HCT116 (cell line): ENCODE measurements at regions not wholly inside any gene's neighbourhood (a gene's known extent, or its start where the extent isn't known, plus 50 kb on each side); places are given as distances from the start of the nearest gene placed in this dataset.

Experiments
- ATAC-seq: fragments of 200-7000 bp; cut with Tn5 transposase; 2 replicates; pipeline ENCODE4 v1.9.1; 2020; ENCODE audit warnings: mild to moderate bottlenecking, moderate library complexity
- BruUV-seq: library from RNA; stranded (reverse); fragments of 400-500 nt; replicated peaks from 2 replicates; lab custom pipeline; 2021; lab: Mats Ljungman, UMichigan
- CTCF ChIA-PET: fragments of 300-600 bp; sonication (Branson Sonifier 250); formaldehyde crosslinking; loops from one replicate; lab custom pipeline; 2021; ENCODE audit warnings: antibody characterized with exemption; lab: Charles Lee
- POLR2A ChIA-PET: fragments of 300-600, 350-600 bp; sonication (Branson Sonifier 250); formaldehyde crosslinking; loops from one replicate; lab custom pipeline; 2021; ENCODE audit warnings: antibody characterized with exemption; lab: Charles Lee
- RAD21 ChIA-PET, 2 experiments: fragments of 300-600 bp; sonication (Branson Sonifier 250); formaldehyde crosslinking; loops; one replicate each; lab custom pipeline; 2023; ENCODE audit warnings: low total read pairs in 2 of 2; ENCODE audit not compliant: uncharacterized antibody in 2 of 2, unreplicated experiment in 2 of 2, low non-redundant PET in 1 of 2; lab: Charles Lee
- DNase-seq: peaks from one replicate; pipeline ENCODE4 v3.0.0-alpha.2; 2010; ENCODE audit warnings: low read depth, low spot score
- H2AFZ ChIP-seq: fragments of 200-600 bp; shearing (Covaris generic), sonication (generic); 2 replicates; pipeline ENCODE4 v1.6.1; 2017; ENCODE audit warnings: low read depth, mixed run types, mixed read lengths, antibody characterized with exemption, low read length; ENCODE audit not compliant: poor library complexity, severe bottlenecking
- H3K27ac ChIP-seq: 2 replicates; pipeline ENCODE4 v1.5.1; 2012; ENCODE audit warnings: low read depth, low read length
- H3K27me3 ChIP-seq: fragments of 200-600 bp; sonication (generic); 2 replicates; pipeline ENCODE4 v1.6.1; 2016; ENCODE audit warnings: mixed run types, low read length, mixed read lengths; ENCODE audit not compliant: insufficient read depth
- H3K36me3 ChIP-seq, 2 experiments: fragments of 200-500 bp in 1 of 2; fragments of 200-600 bp in 1 of 2; sonication (Bioruptor generic) in 1 of 2; sonication (generic) in 1 of 2; 2 replicates each; pipeline versions ENCODE4 v1.5.1 to v1.6.1; 2014 to 2016; ENCODE audit warnings: low read length in 2 of 2, inconsistent platforms in 1 of 2, mixed read lengths in 1 of 2, mixed run types in 1 of 2; ENCODE audit not compliant: insufficient read depth in 2 of 2, control insufficient read depth in 1 of 2
- H3K4me1 ChIP-seq, 2 experiments: fragments of 200-600 bp in 1 of 2; sonication (generic) in 1 of 2; 2 replicates each; pipeline versions ENCODE4 v1.5.1 to v1.6.1; 2012 to 2017; ENCODE audit warnings: low read length in 2 of 2, inconsistent platforms in 1 of 2, mild to moderate bottlenecking in 1 of 2, mixed read lengths in 1 of 2, mixed run types in 1 of 2, moderate library complexity in 1 of 2; ENCODE audit not compliant: insufficient read depth in 2 of 2, control insufficient read depth in 1 of 2
- H3K4me2 ChIP-seq: fragments of 200-600 bp; sonication (generic); 2 replicates; pipeline ENCODE4 v1.6.1; 2017; ENCODE audit warnings: mixed run types, low read length, mixed read lengths
- H3K4me3 ChIP-seq, 2 experiments: fragments of 200-600 bp in 1 of 2; sonication (generic) in 1 of 2; replicated peaks in 1 of 2; 2 replicates each; pipeline ENCODE4 v1.5.1; 2011 to 2016; ENCODE audit warnings: low read length in 2 of 2, control low read depth in 1 of 2, low read depth in 1 of 2, mild to moderate bottlenecking in 1 of 2, mixed read lengths in 1 of 2, mixed run types in 1 of 2
- H3K79me2 ChIP-seq: fragments of 200-600 bp; sonication (generic); 2 replicates; pipeline ENCODE4 v1.6.1; 2017; ENCODE audit warnings: mild to moderate bottlenecking, mixed run types, low read length, moderate library complexity, mixed read lengths; ENCODE audit not compliant: insufficient read depth
- H3K9ac ChIP-seq: fragments of 200-600 bp; sonication (generic); 2 replicates; pipeline ENCODE4 v1.6.1; 2016; ENCODE audit warnings: low read length, mixed read lengths
- H3K9me2 ChIP-seq: fragments of 200-600 bp; sonication (generic), shearing (Covaris generic); 2 replicates; pipeline ENCODE4 v1.6.1; 2017; ENCODE audit warnings: mixed run types, mild to moderate bottlenecking, moderate library complexity; ENCODE audit not compliant: insufficient read depth
- H3K9me3 ChIP-seq, 2 experiments: fragments of 200-500 bp in 1 of 2; fragments of 200-600 bp in 1 of 2; sonication (Bioruptor generic) in 1 of 2; sonication (generic) in 1 of 2; 2 replicates each; pipeline ENCODE4 v1.6.1; 2014 to 2017; ENCODE audit warnings: low read length in 2 of 2, mixed read lengths in 2 of 2, inconsistent platforms in 1 of 2, low read depth in 1 of 2, mild to moderate bottlenecking in 1 of 2, mixed run types in 1 of 2, moderate library complexity in 1 of 2; ENCODE audit not compliant: control insufficient read depth in 1 of 2, insufficient read depth in 1 of 2
- H4K20me1 ChIP-seq: fragments of 200-600 bp; sonication (generic), shearing (Covaris generic); 2 replicates; pipeline ENCODE4 v1.6.1; 2017; ENCODE audit warnings: mixed run types, mild to moderate bottlenecking, moderate library complexity; ENCODE audit not compliant: insufficient read depth
- ATF3 ChIP-seq: IDR thresholded peaks from 2 replicates; pipeline ENCODE4 v1.6.1; 2012
- CBX3 ChIP-seq: IDR thresholded peaks from 2 replicates; pipeline ENCODE4 v1.6.1; 2012; ENCODE audit warnings: low read depth
- CEBPB ChIP-seq: IDR thresholded peaks from 2 replicates; pipeline ENCODE4 v1.6.1; 2012; ENCODE audit warnings: low read depth
- EGR1 ChIP-seq: IDR thresholded peaks from 2 replicates; pipeline ENCODE4 v1.6.1; 2012; ENCODE audit warnings: low read depth
- EZH2phosphoT487 ChIP-seq: fragments of 200-600 bp; IDR thresholded peaks from 2 replicates; pipeline ENCODE4 v1.6.1; 2018; ENCODE audit warnings: antibody characterized with exemption, borderline replicate concordance
- FOSL1 ChIP-seq: IDR thresholded peaks from 2 replicates; pipeline ENCODE4 v1.6.1; 2012; ENCODE audit warnings: low read depth
- JUND ChIP-seq: IDR thresholded peaks from 2 replicates; pipeline ENCODE4 v1.6.1; 2012
- POLR2A ChIP-seq: IDR thresholded peaks from 2 replicates; pipeline ENCODE4 v1.7.0; 2011; ENCODE audit warnings: borderline replicate concordance; ENCODE audit not compliant: insufficient read depth, insufficient read length; ENCODE audit errors: extremely low read depth
- POLR2AphosphoS5 ChIP-seq: IDR thresholded peaks from 2 replicates; pipeline ENCODE4 v1.6.1; 2011; ENCODE audit warnings: mild to moderate bottlenecking, low read depth, low read length, moderate library complexity
- RAD21 ChIP-seq: IDR thresholded peaks from 2 replicates; pipeline ENCODE4 v1.6.1; 2012; ENCODE audit warnings: low read depth, mild to moderate bottlenecking
- REST ChIP-seq: IDR thresholded peaks from 2 replicates; pipeline ENCODE4 v1.6.1; 2012; ENCODE audit warnings: low read depth
- SIN3A ChIP-seq: IDR thresholded peaks from 2 replicates; pipeline ENCODE4 v1.6.1; 2012; ENCODE audit warnings: low read depth
- SP1 ChIP-seq: IDR thresholded peaks from 2 replicates; pipeline ENCODE4 v1.6.1; 2012; ENCODE audit warnings: low read depth
- SRF ChIP-seq: IDR thresholded peaks from 2 replicates; pipeline ENCODE4 v1.6.1; 2012; ENCODE audit warnings: low read depth
- ZBTB33 ChIP-seq: IDR thresholded peaks from 2 replicates; pipeline ENCODE4 v1.6.1; 2011; ENCODE audit warnings: mild to moderate bottlenecking, low read length, moderate library complexity; ENCODE audit not compliant: insufficient replicate concordance; ENCODE audit errors: extremely low read depth
- ZFX ChIP-seq: fragments of 450-650 bp; IDR thresholded peaks from 2 replicates; pipeline ENCODE4 v1.6.1; 2017
- ZNF274 ChIP-seq: fragments of 200-500 bp; sonication (Bioruptor generic); IDR thresholded peaks from 2 replicates; pipeline ENCODE4 v1.6.1; 2014; ENCODE audit warnings: mild to moderate bottlenecking, low read depth, low read length, inconsistent platforms
- intact Hi-C: fragments of 100-400 bp; cut with micrococcal nuclease; formaldehyde crosslinking; loops from 2 replicates; pipeline ENCODE4 v1.10.0; 2022

DNA sequence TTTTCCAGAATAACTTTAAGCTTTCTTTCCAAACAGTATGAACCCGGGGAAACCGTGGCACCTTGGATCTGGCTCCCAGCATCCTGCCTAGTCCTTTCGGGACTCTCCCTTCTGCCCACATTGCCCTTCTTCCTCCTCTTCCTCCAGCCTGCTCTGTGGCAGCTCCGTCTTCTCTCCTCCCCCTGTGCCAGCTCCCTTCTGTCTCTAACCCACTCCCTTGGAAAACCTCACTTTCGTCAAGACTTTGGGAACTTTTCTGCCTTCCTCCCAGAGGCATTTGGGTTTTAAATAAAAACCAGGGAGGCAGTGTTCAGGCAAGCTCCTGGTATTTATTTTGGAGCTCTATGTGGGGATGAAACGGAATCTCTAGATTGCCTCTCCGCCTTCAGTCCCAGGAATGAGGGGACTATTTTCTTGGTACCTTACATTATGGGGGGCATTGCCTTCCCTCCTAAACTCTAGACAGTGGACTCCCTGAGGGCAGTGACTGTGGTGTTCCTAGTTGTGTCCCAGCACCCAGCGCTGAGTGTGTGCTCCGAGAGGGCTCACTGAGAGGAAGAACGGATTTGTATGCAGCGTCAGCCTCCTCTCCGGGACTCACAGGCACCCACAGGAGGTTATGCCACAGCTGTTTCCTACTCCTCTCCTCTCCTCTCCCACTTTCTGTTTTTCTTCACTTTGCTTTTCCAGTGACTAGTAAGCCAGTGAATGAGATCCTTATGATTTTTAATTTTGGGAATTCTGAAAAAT is 105.4 kb upstream of the MRPS22 start:
- Histone ChIP-seq H3K4me3 (no peak overlapping the region), H3K27me3 (no peaks in the 10 kb centered on the region), H3K36me3 (no peaks in the 10 kb centered on the region), H3K9ac (no peak overlapping the region), H3K9me2 (no peaks in the 10 kb centered on the region), H3K27ac (no peak overlapping the region), H2AFZ (peak overlapping the region; percentile 15), H3K79me2 (no peaks in the 10 kb centered on the region), H3K4me2 (no peak overlapping the region), H4K20me1 (no peaks in the 10 kb centered on the region), H3K9me3 (no peaks in the 10 kb centered on the region), H3K4me1 (no peaks in the 10 kb centered on the region; a peak in 1 of 4 replicates)
- intact Hi-C loops = no loop called here
- no peak for ATAC-seq
- BruUV-seq = no TSS peak
- ChIA-PET CTCF (no interaction called here), POLR2A (no interaction called here), RAD21 (no interaction called here)
- no peak for DNase-seq
- TF ChIP-seq CEBPB = no peak
- no peak for TF ChIP-seq POLR2AphosphoS5
- TF ChIP-seq SIN3A = no peak
- TF ChIP-seq ZNF274 = no peak
- TF ChIP-seq JUND = no peak
- no peak for TF ChIP-seq EZH2phosphoT487
- no peak for TF ChIP-seq FOSL1

- ATAC-seq (no peak), DNase-seq (no peak)
- ChIA-PET RAD21 (no interaction called here), CTCF (no interaction called here), POLR2A (no interaction called here)
- no peaks in the 10 kb centered on the region for H3K36me3 ChIP-seq
- no peaks in the 10 kb centered on the region for H3K9me2 ChIP-seq
- no peaks in the 10 kb centered on the region for H3K27me3 ChIP-seq
- H3K4me1 ChIP-seq = no peaks in the 10 kb centered on the region; a peak in 1 of 4 replicates
- H2AFZ ChIP-seq = no peak overlapping the region
- intact Hi-C loops = no loop called here
- H3K4me2 ChIP-seq = no peak overlapping the region
- no peak overlapping the region for H3K9ac ChIP-seq
- no peak overlapping the region for H3K27ac ChIP-seq
- BruUV-seq = no TSS peak
- H3K9me3 ChIP-seq = no peaks in the 10 kb centered on the region
- no peaks in the 10 kb centered on the region for H3K79me2 ChIP-seq
- no peak overlapping the region for H3K4me3 ChIP-seq
- H4K20me1 ChIP-seq = no peaks in the 10 kb centered on the region
- TF ChIP-seq ZBTB33 = no peak
- TF ChIP-seq RAD21 = no peak
- no peak for TF ChIP-seq ATF3
- no peak for TF ChIP-seq EGR1
- no peak for TF ChIP-seq ZFX
- no peak for TF ChIP-seq CBX3
- TF ChIP-seq POLR2A = no peak
- TF ChIP-seq EZH2phosphoT487 = no peak
- TF ChIP-seq SRF = no peak
- no peak for TF ChIP-seq REST
- no peak for TF ChIP-seq POLR2AphosphoS5
- TF ChIP-seq SP1 = no peak
- TF ChIP-seq ZNF274 = no peak
- no peak for TF ChIP-seq FOSL1
Observed at GRCh38 chr3:139239550-139239949, 104.3 kb upstream of the MRPS22 start.
